ENCODE measurements at regions not wholly inside any gene's neighbourhood (a gene's known extent, or its start where the extent isn't known, plus 50 kb on each side); places are given as distances from the start of the nearest gene placed in this dataset.

DNA sequence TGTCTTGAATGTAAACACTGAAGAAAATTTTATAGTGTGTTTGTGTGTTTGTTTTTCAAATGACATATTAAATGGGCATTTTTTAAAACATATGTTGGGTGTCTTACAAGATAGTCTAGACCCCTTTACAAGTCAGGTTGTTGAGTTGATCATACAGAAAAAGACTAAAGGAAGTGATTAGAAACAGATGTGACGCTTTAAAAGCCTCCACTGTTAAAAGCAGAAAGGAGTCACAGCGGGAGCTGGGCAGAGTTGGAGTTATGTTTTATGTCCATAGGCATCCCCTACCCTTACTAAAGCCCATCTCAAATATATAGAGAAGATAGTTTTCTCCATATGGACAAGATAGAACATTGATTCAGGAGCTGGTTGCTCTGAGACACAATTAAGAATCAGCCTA lies 393.9 kb downstream of the PLPP3 start:
- TF ChIP-seq EZH2 (IDR thresholded peaks at IDR 0.05) (no peak), POLR2AphosphoS5 (IDR thresholded peaks at IDR 0.05; ENCODE audit: borderline replicate concordance, low read depth, low read length) (no peak), FOXP2 (optimal IDR thresholded peaks at IDR 0.05; ENCODE audit: control extremely low read depth, extremely low read length, insufficient read depth) (no peak)
